Activated naive CD4-positive, alpha-beta T cell treated with anti-CD3 and anti-CD28 coated beads for 36 hours (primary cell): ENCODE measurements at regions not wholly inside any gene's neighbourhood (a gene's known extent, or its start where the extent isn't known, plus 50 kb on each side); places are given as distances from the start of the nearest gene placed in this dataset.

Experiments
- CTCF ChIA-PET: fragments of 350-600 bp; sonication (Branson Sonifier 250); formaldehyde crosslinking; loops from one replicate; lab custom pipeline; 2021; ENCODE audit warnings: antibody characterized with exemption; lab: Charles Lee
- DNase-seq: peaks from one replicate; pipeline ENCODE4 v3.0.0-alpha.2; 2020
- H3K27ac Mint-ChIP-seq: one replicate; pipeline ENCODE4 v1.8.0; 2021; ENCODE audit warnings: mild to moderate bottlenecking, mixed read lengths
- H3K27me3 Mint-ChIP-seq: one replicate; pipeline ENCODE4 v1.8.0; 2021; ENCODE audit warnings: low read depth, mixed read lengths
- H3K36me3 Mint-ChIP-seq: one replicate; pipeline ENCODE4 v1.8.0; 2021; ENCODE audit warnings: low read depth, mixed read lengths
- H3K4me1 Mint-ChIP-seq: one replicate; pipeline ENCODE4 v1.8.0; 2021; ENCODE audit warnings: low read depth, mixed read lengths
- H3K4me3 Mint-ChIP-seq: one replicate; pipeline ENCODE4 v1.8.0; 2021; ENCODE audit warnings: mild to moderate bottlenecking, moderate library complexity, mixed read lengths
- H3K9me3 Mint-ChIP-seq: one replicate; pipeline ENCODE4 v1.8.0; 2021; ENCODE audit warnings: mixed read lengths
- intact Hi-C: fragments of 100-400 bp; cut with micrococcal nuclease; formaldehyde crosslinking; loops from one replicate; pipeline ENCODE4 v1.15.1; 2023

DNA sequence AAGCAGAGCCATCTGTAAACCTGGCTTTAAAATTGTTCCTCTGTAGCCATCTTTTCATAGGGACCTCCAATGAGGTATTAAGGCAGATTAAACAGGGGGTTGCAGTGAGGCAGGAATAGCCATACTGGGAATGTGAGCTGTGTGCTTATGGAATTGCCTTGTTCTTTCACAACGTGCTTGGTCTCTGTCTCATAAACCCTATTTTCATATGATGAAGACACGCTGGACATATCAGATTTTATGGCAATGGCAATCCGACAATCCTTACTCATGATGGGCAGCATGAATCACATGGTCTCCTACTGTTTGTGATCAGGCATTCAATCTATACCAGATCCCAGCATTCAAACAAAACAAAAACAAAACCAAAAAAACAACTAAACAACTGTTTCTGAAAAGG is 418.9 kb upstream of the NRP1 start:
- H3K27me3 Mint-ChIP-seq: peaks cover 3% of the 10 kb centered on the region
- no peaks in the 10 kb centered on the region for H3K4me1 Mint-ChIP-seq
- intact Hi-C loops: no loop called here
- no peak overlapping the region for H3K27ac Mint-ChIP-seq
- H3K36me3 Mint-ChIP-seq: no peaks in the 10 kb centered on the region
- no peak for DNase-seq
- H3K4me3 Mint-ChIP-seq: no peak overlapping the region
- H3K9me3 Mint-ChIP-seq: no peaks in the 10 kb centered on the region
- CTCF ChIA-PET: no interaction called here

- Mint-ChIP-seq H3K36me3 (no peaks in the 10 kb centered on the region), H3K27me3 (peaks cover 3% of the 10 kb centered on the region), H3K27ac (no peak overlapping the region), H3K9me3 (no peaks in the 10 kb centered on the region), H3K4me1 (no peaks in the 10 kb centered on the region), H3K4me3 (no peak overlapping the region)
- no peak for DNase-seq
- intact Hi-C loops: no loop called here
- CTCF ChIA-PET: no interaction called here
Measured at GRCh38 chr10:33749790-33750189, 415.3 kb upstream of the NRP1 start.

- CTCF ChIA-PET: no interaction called here
Measured at GRCh38 chr10:33749067-33749735, 414.7 kb upstream of the NRP1 start.

DNA sequence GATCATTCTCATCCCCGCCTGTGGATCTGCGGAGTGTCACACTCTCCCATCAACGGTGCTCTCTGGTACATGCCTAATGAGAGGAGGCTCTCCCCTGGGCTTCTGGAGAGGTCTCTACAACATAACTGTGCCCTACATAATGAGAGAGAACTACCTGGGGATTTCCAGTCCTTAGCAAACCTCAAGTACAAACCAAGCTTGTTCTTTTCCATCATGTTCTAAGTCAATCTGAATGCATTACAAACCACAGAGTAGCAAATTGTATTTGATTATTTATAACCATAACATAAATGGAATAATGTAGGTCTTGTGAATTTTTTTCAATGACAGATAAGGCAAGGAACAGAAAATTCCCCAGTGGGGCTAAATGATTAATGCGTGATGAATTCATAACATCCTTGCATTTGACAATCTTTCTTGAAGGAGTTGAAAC is 412.4 kb upstream of the NRP1 start:
- no peaks in the 10 kb centered on the region for H3K9me3 Mint-ChIP-seq
- H3K27ac Mint-ChIP-seq: no peak overlapping the region
- intact Hi-C loops: no loop called here
- no peaks in the 10 kb centered on the region for H3K4me1 Mint-ChIP-seq
- DNase-seq: no peak
- H3K36me3 Mint-ChIP-seq: no peaks in the 10 kb centered on the region
- CTCF ChIA-PET: interaction anchor here (0.7 kb wide), 1 partner anchor 11 kb away, joined by 3 read pairs; no protein-coding TSS in a partner anchor
- no peaks in the 10 kb centered on the region for H3K27me3 Mint-ChIP-seq
- H3K4me3 Mint-ChIP-seq: no peak overlapping the region

More at GRCh38 chr10:33749067-33749735, 414.7 kb upstream of the NRP1 start:
- H3K27ac Mint-ChIP-seq: no peak overlapping the region
- H3K36me3 Mint-ChIP-seq: no peaks in the 10 kb centered on the region
- no peaks in the 10 kb centered on the region for H3K4me1 Mint-ChIP-seq
- no peaks in the 10 kb centered on the region for H3K9me3 Mint-ChIP-seq
- peaks cover 3% of the 10 kb centered on the region for H3K27me3 Mint-ChIP-seq
- intact Hi-C loops: no loop called here
- H3K4me3 Mint-ChIP-seq: no peak overlapping the region
- DNase-seq: no peak

- Mint-ChIP-seq H3K4me3 (no peak overlapping the region), H3K36me3 (no peaks in the 10 kb centered on the region), H3K4me1 (no peaks in the 10 kb centered on the region), H3K27ac (no peak overlapping the region), H3K27me3 (no peaks in the 10 kb centered on the region), H3K9me3 (no peaks in the 10 kb centered on the region)
- intact Hi-C loops: no loop called here
- DNase-seq: no peak
- CTCF ChIA-PET: no interaction called here
Measured at GRCh38 chr10:33746186-33746585, 411.7 kb upstream of the NRP1 start.

- H3K36me3 Mint-ChIP-seq: no peaks in the 10 kb centered on the region
- intact Hi-C loops: no loop called here
- no peak for DNase-seq
- no peak overlapping the region for H3K27ac Mint-ChIP-seq
- H3K27me3 Mint-ChIP-seq: no peaks in the 10 kb centered on the region
- CTCF ChIA-PET: no interaction called here
- H3K4me1 Mint-ChIP-seq: no peaks in the 10 kb centered on the region
- H3K4me3 Mint-ChIP-seq: no peak overlapping the region
- peaks cover 2% of the 10 kb centered on the region for H3K9me3 Mint-ChIP-seq
Measured at GRCh38 chr10:33743429-33743857, 409.0 kb upstream of the NRP1 start.

- no peak overlapping the region for H3K27ac Mint-ChIP-seq
- peaks cover 6% of the 10 kb centered on the region for H3K27me3 Mint-ChIP-seq
- CTCF ChIA-PET: interaction anchor here (0.6 kb wide), 1 partner anchor 279 kb away, joined by 6 read pairs; no protein-coding TSS in a partner anchor
- peaks cover 2% of the 10 kb centered on the region for H3K9me3 Mint-ChIP-seq
- intact Hi-C loops: no loop called here
- H3K4me3 Mint-ChIP-seq: no peak overlapping the region
- H3K4me1 Mint-ChIP-seq: no peaks in the 10 kb centered on the region
- no peak for DNase-seq
- no peaks in the 10 kb centered on the region for H3K36me3 Mint-ChIP-seq
Measured at GRCh38 chr10:33739031-33739430, 404.6 kb upstream of the NRP1 start.

- Mint-ChIP-seq H3K4me3 (no peak overlapping the region), H3K27me3 (peaks cover 13% of the 10 kb centered on the region), H3K4me1 (no peaks in the 10 kb centered on the region), H3K36me3 (no peaks in the 10 kb centered on the region), H3K27ac (no peak overlapping the region), H3K9me3 (peaks cover 2% of the 10 kb centered on the region)
- intact Hi-C loops: no loop called here
- no peak for DNase-seq
- CTCF ChIA-PET: interaction anchor here (0.6 kb wide), 1 partner anchor 11 kb away, joined by 3 read pairs; no protein-coding TSS in a partner anchor
Measured at GRCh38 chr10:33735464-33735923, 401.0 kb upstream of the NRP1 start.

GRCh38 chr10:33734393-33735155 is 400.1 kb upstream of the NRP1 start:
- peaks cover 16% of the 10 kb centered on the region for H3K27me3 Mint-ChIP-seq
- no peak for DNase-seq
- H3K27ac Mint-ChIP-seq: no peak overlapping the region
- no peaks in the 10 kb centered on the region for H3K4me1 Mint-ChIP-seq
- intact Hi-C loops: no loop called here
- H3K9me3 Mint-ChIP-seq: peaks cover 2% of the 10 kb centered on the region
- H3K4me3 Mint-ChIP-seq: no peak overlapping the region
- CTCF ChIA-PET: interaction anchor here (0.5 kb wide), 1 partner anchor 616 kb away, joined by 3 read pairs; no protein-coding TSS in a partner anchor
- no peaks in the 10 kb centered on the region for H3K36me3 Mint-ChIP-seq

GRCh38 chr10:33733058-33733457 is 398.6 kb upstream of the NRP1 start:
- Mint-ChIP-seq H3K27me3 (peaks cover 16% of the 10 kb centered on the region), H3K4me1 (no peaks in the 10 kb centered on the region), H3K9me3 (no peaks in the 10 kb centered on the region), H3K4me3 (no peak overlapping the region), H3K36me3 (no peaks in the 10 kb centered on the region), H3K27ac (no peak overlapping the region)
- intact Hi-C loops: no loop called here
- CTCF ChIA-PET: no interaction called here
- no peak for DNase-seq

DNA sequence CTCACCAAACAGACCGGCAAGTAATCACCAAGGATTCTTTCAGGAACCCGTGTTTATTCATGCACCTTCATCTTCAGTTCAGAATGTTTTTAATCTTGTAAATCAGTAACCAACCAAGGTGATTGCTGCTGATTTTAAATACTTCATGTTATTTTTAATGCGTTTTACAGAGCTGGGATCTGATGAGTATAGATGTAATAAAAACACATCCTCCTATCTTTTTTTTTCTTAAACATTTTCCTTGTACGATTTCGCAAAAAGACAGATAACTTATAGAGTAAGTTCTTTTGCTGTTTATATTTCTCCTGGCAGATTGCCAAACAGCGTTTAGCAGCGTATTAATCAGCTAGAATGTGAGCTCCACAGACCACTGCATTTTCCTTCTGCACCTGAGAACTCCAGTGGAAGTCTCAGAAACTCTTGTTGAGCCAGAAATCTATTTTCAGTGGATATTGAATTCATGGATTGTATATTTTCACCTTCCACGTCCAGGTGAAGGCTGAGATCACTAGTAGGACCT is 397.8 kb upstream of the NRP1 start:
- Mint-ChIP-seq H3K4me1 (no peaks in the 10 kb centered on the region), H3K27ac (no peak overlapping the region), H3K4me3 (no peak overlapping the region), H3K9me3 (no peaks in the 10 kb centered on the region), H3K36me3 (no peaks in the 10 kb centered on the region), H3K27me3 (peaks cover 16% of the 10 kb centered on the region)
- intact Hi-C loops: no loop called here
- CTCF ChIA-PET: no interaction called here
- no peak for DNase-seq

GRCh38 chr10:33731322-33731721 is 396.9 kb upstream of the NRP1 start:
- intact Hi-C loops: no loop called here
- H3K27ac Mint-ChIP-seq: no peak overlapping the region
- H3K9me3 Mint-ChIP-seq: no peaks in the 10 kb centered on the region
- no peak overlapping the region for H3K4me3 Mint-ChIP-seq
- no peaks in the 10 kb centered on the region for H3K4me1 Mint-ChIP-seq
- CTCF ChIA-PET: no interaction called here
- no peaks in the 10 kb centered on the region for H3K36me3 Mint-ChIP-seq
- peaks cover 13% of the 10 kb centered on the region for H3K27me3 Mint-ChIP-seq
- DNase-seq: no peak
